DND-41 (cell line): ENCODE measurements at regions not wholly inside any gene's neighbourhood (a gene's known extent, or its start where the extent isn't known, plus 50 kb on each side); places are given as distances from the start of the nearest gene placed in this dataset.

ENCODE experiments used
- ATAC-seq: fragments of 200-7000 bp; cut with Tn5 transposase; 3 replicates; pipeline ENCODE4 v1.9.1; 2021; ENCODE audit warnings: low read depth; ENCODE audit not compliant: insufficient read depth
- DNase-seq: peaks from one replicate; pipeline ENCODE4 v3.0.0-alpha.2; 2020
- H2AFZ ChIP-seq: 2 replicates; pipeline ENCODE4 v1.6.0; 2012; ENCODE audit warnings: low read depth, low read length
- H3K27ac ChIP-seq: 2 replicates; pipeline ENCODE4 v1.5.1; 2012; ENCODE audit warnings: low read length, inconsistent platforms
- H3K27me3 ChIP-seq: fragments of 200-600 bp; sonication (generic); 2 replicates; pipeline ENCODE4 v1.6.0; 2012; ENCODE audit warnings: low read length, mild to moderate bottlenecking, inconsistent platforms; ENCODE audit not compliant: insufficient read depth, poor library complexity
- H3K36me3 ChIP-seq: 2 replicates; pipeline ENCODE4 v1.5.1; 2012; ENCODE audit warnings: low read length, inconsistent platforms; ENCODE audit not compliant: insufficient read depth
- H3K4me1 ChIP-seq: 2 replicates; pipeline ENCODE4 v1.5.1; 2012; ENCODE audit warnings: mild to moderate bottlenecking, low read length; ENCODE audit not compliant: insufficient read depth
- H3K4me2 ChIP-seq: 2 replicates; pipeline ENCODE4 v1.6.0; 2012; ENCODE audit warnings: mild to moderate bottlenecking, moderate library complexity, low read length, inconsistent platforms; ENCODE audit not compliant: insufficient read depth
- H3K4me3 ChIP-seq, 2 experiments: fragments of 200-600 bp in 1 of 2; shearing (Covaris generic) in 1 of 2; 2 replicates each; pipeline ENCODE4 v1.5.1; 2012 to 2016; ENCODE audit warnings: inconsistent platforms in 2 of 2, low read length in 2 of 2, mild to moderate bottlenecking in 2 of 2, low read depth in 1 of 2, moderate library complexity in 1 of 2
- H3K79me2 ChIP-seq: 2 replicates; pipeline ENCODE4 v1.6.0; 2012; ENCODE audit warnings: low read length, inconsistent platforms; ENCODE audit not compliant: insufficient read depth
- H3K9ac ChIP-seq: 2 replicates; pipeline ENCODE4 v1.6.0; 2012; ENCODE audit warnings: low read depth, mild to moderate bottlenecking, inconsistent platforms, low read length, moderate library complexity
- H3K9me3 ChIP-seq: 2 replicates; pipeline ENCODE4 v1.5.1; 2012; ENCODE audit warnings: low read length, moderate library complexity, mild to moderate bottlenecking, inconsistent platforms; ENCODE audit not compliant: insufficient read depth, severe bottlenecking
- H4K20me1 ChIP-seq: 2 replicates; pipeline ENCODE4 v1.6.0; 2012; ENCODE audit warnings: low read length; ENCODE audit not compliant: insufficient read depth
- CTCF ChIP-seq: IDR thresholded peaks from 2 replicates; pipeline ENCODE4 v1.5.1; 2012; ENCODE audit warnings: borderline replicate concordance, low read length, moderate library complexity, mild to moderate bottlenecking; ENCODE audit not compliant: poor library complexity, severe bottlenecking; ENCODE audit errors: extremely low read depth
- EZH2 ChIP-seq: IDR thresholded peaks from 3 replicates; pipeline ENCODE4 v1.6.1; 2012; ENCODE audit warnings: borderline replicate concordance, low read depth, mild to moderate bottlenecking, moderate library complexity, low read length, inconsistent platforms; ENCODE audit not compliant: severe bottlenecking

DNA sequence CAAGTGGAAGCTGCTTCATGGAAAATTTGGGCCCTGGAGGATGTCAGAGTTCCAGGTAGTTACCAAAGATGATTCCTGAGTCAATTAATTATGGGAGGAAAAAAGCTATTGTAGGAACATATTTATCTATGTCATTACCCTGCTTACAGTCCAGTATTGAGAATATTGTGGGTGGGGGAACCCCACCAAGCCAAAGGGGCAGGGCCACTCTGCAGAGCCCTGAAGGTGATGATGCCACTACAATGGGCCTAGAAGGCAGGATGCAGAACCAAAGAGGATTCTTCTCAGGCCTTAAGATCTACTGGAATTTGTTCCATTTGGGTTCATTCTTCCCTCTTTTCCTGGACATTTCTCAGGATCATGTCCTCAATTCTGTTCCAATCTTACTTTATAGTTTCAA lies 375.2 kb upstream of the MARCKS start:
- Histone ChIP-seq H3K4me2 (no peak overlapping the region), H2AFZ (no peak overlapping the region), H3K27me3 (no peaks in the 10 kb centered on the region), H3K9me3 (no peaks in the 10 kb centered on the region), H4K20me1 (no peaks in the 10 kb centered on the region), H3K79me2 (no peaks in the 10 kb centered on the region), H3K9ac (no peak overlapping the region), H3K4me3 (no peak overlapping the region), H3K4me1 (no peaks in the 10 kb centered on the region), H3K27ac (no peak overlapping the region), H3K36me3 (no peaks in the 10 kb centered on the region)
- ATAC-seq (no peak), DNase-seq (no peak)
- TF ChIP-seq CTCF (no peak), EZH2 (no peak)

DNA sequence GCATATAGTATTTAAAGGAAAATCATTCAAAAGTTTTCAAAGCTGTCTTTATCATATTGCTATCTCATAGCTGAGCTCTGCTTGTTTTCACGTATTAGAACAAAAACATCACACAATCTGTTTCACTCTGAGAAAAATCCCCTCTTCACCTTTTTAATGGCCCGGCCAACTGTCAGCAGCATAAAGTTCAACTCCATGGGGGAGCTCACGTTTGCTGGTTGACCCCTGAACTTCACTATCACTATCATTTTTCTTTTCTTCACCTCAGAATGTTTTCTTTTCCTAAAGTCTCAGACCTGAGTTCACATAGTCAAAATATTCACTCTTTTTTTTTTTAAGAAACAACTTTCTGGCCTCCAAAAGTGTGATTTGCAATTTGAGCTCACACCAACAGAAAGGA lies 374.4 kb upstream of the MARCKS start:
- DNase-seq = no peak
- Histone ChIP-seq H3K9me3 (no peaks in the 10 kb centered on the region), H3K36me3 (no peaks in the 10 kb centered on the region), H3K27ac (no peak overlapping the region), H3K4me3 (no peak overlapping the region), H4K20me1 (no peaks in the 10 kb centered on the region), H3K27me3 (no peaks in the 10 kb centered on the region), H2AFZ (no peak overlapping the region), H3K4me2 (no peak overlapping the region), H3K79me2 (no peaks in the 10 kb centered on the region), H3K9ac (no peak overlapping the region), H3K4me1 (no peaks in the 10 kb centered on the region)
- no peak for ATAC-seq
- no peak for TF ChIP-seq CTCF

GRCh38 chr6:113486199-113486598 lies 370.9 kb upstream of the MARCKS start:
- H3K9me3 ChIP-seq = no peaks in the 10 kb centered on the region
- no peak overlapping the region for H2AFZ ChIP-seq
- ATAC-seq (no peak), DNase-seq (no peak)
- H3K4me2 ChIP-seq = no peak overlapping the region
- H3K9ac ChIP-seq = no peak overlapping the region
- no peaks in the 10 kb centered on the region for H3K27me3 ChIP-seq
- H3K36me3 ChIP-seq = no peaks in the 10 kb centered on the region
- no peaks in the 10 kb centered on the region for H3K79me2 ChIP-seq
- H4K20me1 ChIP-seq = no peaks in the 10 kb centered on the region
- H3K4me3 ChIP-seq = no peak overlapping the region
- no peaks in the 10 kb centered on the region for H3K4me1 ChIP-seq
- TF ChIP-seq CTCF (no peak), EZH2 (no peak)
- H3K27ac ChIP-seq = no peak overlapping the region

DNA sequence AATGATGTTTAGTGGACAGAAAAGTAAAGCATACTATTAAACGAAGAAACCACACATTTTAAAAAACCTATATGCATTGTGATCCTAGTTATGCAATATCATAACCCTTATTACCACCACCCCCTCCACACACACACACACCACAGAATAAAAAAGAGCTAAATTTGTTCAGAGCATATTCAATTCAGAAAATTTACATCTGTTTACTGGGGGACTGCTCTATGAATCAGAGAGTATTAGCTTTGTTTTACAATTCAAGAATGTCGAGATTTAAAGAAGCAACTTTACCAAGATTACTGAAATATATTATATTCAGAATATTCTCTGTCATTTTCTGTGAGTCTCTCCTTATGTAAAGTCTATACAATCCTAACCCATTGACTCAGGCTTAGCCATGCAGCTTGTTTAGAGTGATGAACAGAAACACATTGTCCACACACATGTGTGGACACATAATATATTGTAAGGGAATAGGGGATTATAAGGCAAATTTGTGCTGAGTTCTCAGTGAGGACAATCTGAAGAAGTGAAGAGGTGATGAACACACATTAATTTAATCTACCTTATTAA lies 369.6 kb upstream of the MARCKS start:
- Histone ChIP-seq H3K9ac (no peak overlapping the region), H3K4me1 (no peaks in the 10 kb centered on the region), H3K27me3 (no peaks in the 10 kb centered on the region), H3K9me3 (no peaks in the 10 kb centered on the region), H2AFZ (no peak overlapping the region), H3K4me2 (no peak overlapping the region), H4K20me1 (no peaks in the 10 kb centered on the region), H3K4me3 (no peak overlapping the region), H3K79me2 (no peaks in the 10 kb centered on the region), H3K27ac (no peak overlapping the region), H3K36me3 (no peaks in the 10 kb centered on the region)
- ATAC-seq (no peak), DNase-seq (no peak)
- no peak for TF ChIP-seq EZH2
- TF ChIP-seq CTCF = no peak
